SK-N-SH (cell line): ENCODE measurements at regions not wholly inside any gene's neighbourhood (a gene's known extent, or its start where the extent isn't known, plus 50 kb on each side); places are given as distances from the start of the nearest gene placed in this dataset.

ENCODE experiments used
- EP300 ChIP-seq, 2 experiments: IDR thresholded peaks; 2 replicates each; pipeline versions ENCODE4 v1.4.0 to v1.6.1; 2012; ENCODE audit warnings: borderline replicate concordance in 1 of 2, low read depth in 1 of 2, low read length in 1 of 2
- FOSL2 ChIP-seq: IDR thresholded peaks from 2 replicates; pipeline ENCODE4 v1.4.0; 2012; ENCODE audit warnings: low read depth, mild to moderate bottlenecking, moderate library complexity, borderline replicate concordance
- GABPA ChIP-seq: IDR thresholded peaks from 2 replicates; pipeline ENCODE4 v1.4.0; 2012; ENCODE audit warnings: low read depth, mild to moderate bottlenecking
- MEF2A ChIP-seq: IDR thresholded peaks from 2 replicates; pipeline ENCODE4 v1.4.0; 2012; ENCODE audit warnings: low read depth, borderline replicate concordance
- POLR2AphosphoS5 ChIP-seq: IDR thresholded peaks from 2 replicates; pipeline ENCODE4 v1.6.1; 2012; ENCODE audit warnings: low read depth, low read length
- SMC3 ChIP-seq: IDR thresholded peaks from 2 replicates; pipeline ENCODE4 v1.6.1; 2012; ENCODE audit warnings: low read depth, low read length, improper control_type of control experiment
- TF ChIP-seq, protein P1 (sequence below): fragments of 200-600 bp; sonication (generic); IDR thresholded peaks from 2 replicates; pipeline ENCODE4 v1.6.1; 2017; ENCODE audit warnings: antibody characterized with exemption, mild to moderate bottlenecking, moderate library complexity
- TF ChIP-seq, protein P2 (sequence below): IDR thresholded peaks from 2 replicates; pipeline ENCODE4 v1.4.0; 2012; ENCODE audit warnings: low read depth
- TF ChIP-seq, protein P3 (sequence below): IDR thresholded peaks from 2 replicates; pipeline ENCODE4 v1.6.1; 2012; ENCODE audit warnings: mild to moderate bottlenecking, low read depth, low read length, moderate library complexity

DNA sequence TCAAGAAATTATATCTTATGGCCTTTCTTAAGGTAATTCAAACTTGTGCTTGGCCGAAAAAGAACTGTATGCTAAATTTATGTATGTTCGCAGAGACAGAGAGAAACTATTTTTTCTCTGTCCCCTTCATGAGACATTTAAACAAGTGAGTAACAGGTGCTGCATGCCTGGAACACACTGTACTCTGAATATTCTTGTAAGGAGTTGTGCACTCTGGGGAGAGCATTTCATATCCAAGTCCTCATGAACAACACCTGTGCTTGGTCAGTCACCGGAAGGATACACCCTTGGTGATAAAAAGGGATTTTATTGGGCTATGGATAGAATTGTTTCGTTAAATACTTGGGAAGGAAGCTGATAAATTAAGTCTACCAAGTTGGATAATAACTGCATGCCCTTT lies 220.8 kb upstream of the NRIP1 start:
- TF ChIP-seq GABPA (no peak), MEF2A (no peak), EP300 (IDR thresholded peaks at IDR 0.05; ENCODE audit: borderline replicate concordance in 1 of 2, low read depth in 1 of 2, low read length in 1 of 2) (no peak), POLR2AphosphoS5 (no peak), FOSL2 (no peak), SMC3 (no peak)
- TF ChIP-seq, protein P1, sequence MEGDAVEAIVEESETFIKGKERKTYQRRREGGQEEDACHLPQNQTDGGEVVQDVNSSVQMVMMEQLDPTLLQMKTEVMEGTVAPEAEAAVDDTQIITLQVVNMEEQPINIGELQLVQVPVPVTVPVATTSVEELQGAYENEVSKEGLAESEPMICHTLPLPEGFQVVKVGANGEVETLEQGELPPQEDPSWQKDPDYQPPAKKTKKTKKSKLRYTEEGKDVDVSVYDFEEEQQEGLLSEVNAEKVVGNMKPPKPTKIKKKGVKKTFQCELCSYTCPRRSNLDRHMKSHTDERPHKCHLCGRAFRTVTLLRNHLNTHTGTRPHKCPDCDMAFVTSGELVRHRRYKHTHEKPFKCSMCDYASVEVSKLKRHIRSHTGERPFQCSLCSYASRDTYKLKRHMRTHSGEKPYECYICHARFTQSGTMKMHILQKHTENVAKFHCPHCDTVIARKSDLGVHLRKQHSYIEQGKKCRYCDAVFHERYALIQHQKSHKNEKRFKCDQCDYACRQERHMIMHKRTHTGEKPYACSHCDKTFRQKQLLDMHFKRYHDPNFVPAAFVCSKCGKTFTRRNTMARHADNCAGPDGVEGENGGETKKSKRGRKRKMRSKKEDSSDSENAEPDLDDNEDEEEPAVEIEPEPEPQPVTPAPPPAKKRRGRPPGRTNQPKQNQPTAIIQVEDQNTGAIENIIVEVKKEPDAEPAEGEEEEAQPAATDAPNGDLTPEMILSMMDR = no peak
- TF ChIP-seq, protein P2, sequence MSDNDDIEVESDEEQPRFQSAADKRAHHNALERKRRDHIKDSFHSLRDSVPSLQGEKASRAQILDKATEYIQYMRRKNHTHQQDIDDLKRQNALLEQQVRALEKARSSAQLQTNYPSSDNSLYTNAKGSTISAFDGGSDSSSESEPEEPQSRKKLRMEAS = no peak
- TF ChIP-seq, protein P3, sequence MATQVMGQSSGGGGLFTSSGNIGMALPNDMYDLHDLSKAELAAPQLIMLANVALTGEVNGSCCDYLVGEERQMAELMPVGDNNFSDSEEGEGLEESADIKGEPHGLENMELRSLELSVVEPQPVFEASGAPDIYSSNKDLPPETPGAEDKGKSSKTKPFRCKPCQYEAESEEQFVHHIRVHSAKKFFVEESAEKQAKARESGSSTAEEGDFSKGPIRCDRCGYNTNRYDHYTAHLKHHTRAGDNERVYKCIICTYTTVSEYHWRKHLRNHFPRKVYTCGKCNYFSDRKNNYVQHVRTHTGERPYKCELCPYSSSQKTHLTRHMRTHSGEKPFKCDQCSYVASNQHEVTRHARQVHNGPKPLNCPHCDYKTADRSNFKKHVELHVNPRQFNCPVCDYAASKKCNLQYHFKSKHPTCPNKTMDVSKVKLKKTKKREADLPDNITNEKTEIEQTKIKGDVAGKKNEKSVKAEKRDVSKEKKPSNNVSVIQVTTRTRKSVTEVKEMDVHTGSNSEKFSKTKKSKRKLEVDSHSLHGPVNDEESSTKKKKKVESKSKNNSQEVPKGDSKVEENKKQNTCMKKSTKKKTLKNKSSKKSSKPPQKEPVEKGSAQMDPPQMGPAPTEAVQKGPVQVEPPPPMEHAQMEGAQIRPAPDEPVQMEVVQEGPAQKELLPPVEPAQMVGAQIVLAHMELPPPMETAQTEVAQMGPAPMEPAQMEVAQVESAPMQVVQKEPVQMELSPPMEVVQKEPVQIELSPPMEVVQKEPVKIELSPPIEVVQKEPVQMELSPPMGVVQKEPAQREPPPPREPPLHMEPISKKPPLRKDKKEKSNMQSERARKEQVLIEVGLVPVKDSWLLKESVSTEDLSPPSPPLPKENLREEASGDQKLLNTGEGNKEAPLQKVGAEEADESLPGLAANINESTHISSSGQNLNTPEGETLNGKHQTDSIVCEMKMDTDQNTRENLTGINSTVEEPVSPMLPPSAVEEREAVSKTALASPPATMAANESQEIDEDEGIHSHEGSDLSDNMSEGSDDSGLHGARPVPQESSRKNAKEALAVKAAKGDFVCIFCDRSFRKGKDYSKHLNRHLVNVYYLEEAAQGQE = no peak
